ENCODE measurements at regions not wholly inside any gene's neighbourhood (a gene's known extent, or its start where the extent isn't known, plus 50 kb on each side); places are given as distances from the start of the nearest gene placed in this dataset.

GRCh38 chr12:103028881-103029639 is 71.6 kb downstream of the ASCL1 start:
- intact Hi-C loops (cut with micrococcal nuclease), result no loop called here
- ChIA-PET POLR2A (no interaction called here), CTCF (interaction anchor here (0.7 to 1.2 kb wide), 5 partner anchors 11 to 258 kb away, joined by 3 to 4 read pairs (median 3); no protein-coding TSS in a partner anchor)
- Mint-ChIP-seq H3K27me3 (ENCODE audit: insufficient read depth, unreplicated experiment) (no peaks in the 10 kb centered on the region), H3K36me3 (ENCODE audit: insufficient read depth, unreplicated experiment) (no peaks in the 10 kb centered on the region), H3K4me3 (ENCODE audit: unreplicated experiment) (no peak overlapping the region), H3K27ac (ENCODE audit: low read depth, unreplicated experiment) (no peak overlapping the region), H3K9me3 (ENCODE audit: unreplicated experiment) (no peaks in the 10 kb centered on the region), H3K4me1 (ENCODE audit: insufficient read depth, unreplicated experiment) (no peaks in the 10 kb centered on the region)
- TF ChIP-seq CTCF (IDR thresholded peaks at IDR 0.05; ENCODE audit: unreplicated experiment), result no peak
- DNase-seq (ENCODE audit: unreplicated experiment), result no peak
- no TSS peak for BruUV-seq (replicated peaks)

DNA sequence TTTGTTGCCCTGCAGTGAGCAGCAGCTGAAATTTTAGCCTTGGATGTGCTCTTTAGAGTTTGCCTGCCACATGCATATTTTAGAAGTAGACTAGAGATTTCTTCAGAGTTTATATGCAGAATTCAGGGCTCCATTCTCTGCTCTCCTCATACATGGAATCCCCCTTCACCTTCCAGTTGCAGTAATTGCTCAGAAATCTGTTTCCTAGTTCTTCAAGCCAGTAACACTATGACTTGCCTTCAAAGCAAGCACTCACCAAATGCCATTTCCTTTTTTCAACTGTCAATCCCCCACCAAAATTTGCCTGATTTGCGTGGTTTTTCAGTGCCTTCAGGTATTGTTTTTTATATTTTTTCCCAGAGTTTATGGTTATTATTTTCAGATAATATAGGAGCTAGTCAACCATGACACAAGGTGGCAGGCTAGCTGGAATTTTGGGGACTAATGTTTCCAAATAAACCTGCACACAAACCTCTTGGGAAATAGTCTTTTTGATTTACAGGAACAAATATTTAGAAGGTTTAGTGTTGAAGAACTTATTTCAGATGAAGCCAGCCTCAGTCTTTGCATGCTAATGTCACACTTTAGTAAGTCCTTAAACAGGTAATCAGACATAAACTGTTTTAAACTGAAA is 79.2 kb downstream of the ASCL1 start:
- no peaks in the 10 kb centered on the region for H3K4me1 Mint-ChIP-seq (ENCODE audit: insufficient read depth, unreplicated experiment)
- intact Hi-C loops (cut with micrococcal nuclease), result no loop called here
- no peak for TF ChIP-seq CTCF (IDR thresholded peaks at IDR 0.05; ENCODE audit: unreplicated experiment)
- ChIA-PET CTCF (interaction anchor here (1.1 kb wide), 1 partner anchor 512 kb away, joined by 4 read pairs; no protein-coding TSS in a partner anchor), POLR2A (interaction anchor here (0.7 kb wide), 1 partner anchor 370 kb away, joined by 3 read pairs; no protein-coding TSS in a partner anchor)
- no TSS peak for BruUV-seq (replicated peaks)
- no peak overlapping the region for H3K27ac Mint-ChIP-seq (ENCODE audit: low read depth, unreplicated experiment)
- H3K36me3 Mint-ChIP-seq (ENCODE audit: insufficient read depth, unreplicated experiment), result no peaks in the 10 kb centered on the region
- no peak overlapping the region for H3K4me3 Mint-ChIP-seq (ENCODE audit: unreplicated experiment)
- DNase-seq (ENCODE audit: unreplicated experiment), result no peak
- H3K9me3 Mint-ChIP-seq (ENCODE audit: unreplicated experiment), result no peaks in the 10 kb centered on the region
- H3K27me3 Mint-ChIP-seq (ENCODE audit: insufficient read depth, unreplicated experiment), result peaks cover 13% of the 10 kb centered on the region

GRCh38 chr12:103043531-103044486 is 86.3 kb downstream of the ASCL1 start:
- Mint-ChIP-seq H3K27ac (ENCODE audit: low read depth, unreplicated experiment) (no peak overlapping the region), H3K27me3 (ENCODE audit: insufficient read depth, unreplicated experiment) (peaks cover 9% of the 10 kb centered on the region)

More at GRCh38 chr12:103043531-103044486, 86.3 kb downstream of the ASCL1 start:
- POLR2A ChIA-PET, result interaction anchor here (0.6 kb wide), 1 partner anchor 38 kb away, joined by 3 read pairs; no protein-coding TSS in a partner anchor
- Mint-ChIP-seq H3K4me1 (ENCODE audit: insufficient read depth, unreplicated experiment) (no peaks in the 10 kb centered on the region), H3K36me3 (ENCODE audit: insufficient read depth, unreplicated experiment) (no peaks in the 10 kb centered on the region), H3K4me3 (ENCODE audit: unreplicated experiment) (no peak overlapping the region), H3K9me3 (ENCODE audit: unreplicated experiment) (peaks cover 1% of the 10 kb centered on the region)
- intact Hi-C loops (cut with micrococcal nuclease), result no loop called here
- no peak for TF ChIP-seq CTCF (IDR thresholded peaks at IDR 0.05; ENCODE audit: unreplicated experiment)
- CTCF ChIA-PET, result interaction anchor here (0.6 to 0.8 kb wide), 4 partner anchors 21 to 1550 kb away, joined by 3 read pairs; no protein-coding TSS in a partner anchor
- DNase-seq (ENCODE audit: unreplicated experiment), result no peak
- BruUV-seq (replicated peaks), result no TSS peak

All from MCF 10A (cell line).